A549 (cell line): ENCODE measurements at regions not wholly inside any gene's neighbourhood (a gene's known extent, or its start where the extent isn't known, plus 50 kb on each side); places are given as distances from the start of the nearest gene placed in this dataset.

Experiments
- ATAC-seq, 2 experiments: fragments of 200-7000 bp in 1 of 2; fragments of >200 bp in 1 of 2; cut with Nextera tagmentation in 1 of 2; cut with Tn5 transposase in 1 of 2; 3 replicates each; pipeline versions ENCODE4 v1.8.0 to v1.9.1; 2018 to 2020; ENCODE audit warnings: mild to moderate bottlenecking in 1 of 2, moderate library complexity in 1 of 2
- CTCF ChIA-PET: fragments of 300-600 bp; sonication (Branson Sonifier 250); formaldehyde crosslinking; extraction: SDS; loops from one replicate; lab custom pipeline; 2021; ENCODE audit warnings: antibody characterized with exemption, inconsistent platforms; lab: Yijun Ruan, JAX
- POLR2A ChIA-PET: fragments of 350-600 bp; formaldehyde crosslinking; extraction: SDS; loops from one replicate; lab custom pipeline; 2021; ENCODE audit warnings: antibody characterized with exemption, inconsistent platforms; lab: Yijun Ruan, JAX
- DNase-seq, 2 experiments: peaks; one replicate each; pipeline versions ENCODE4 v3.0.0 to v3.0.0-alpha.2; 2011 to 2016; ENCODE audit warnings: low read depth in 1 of 2, low spot score in 1 of 2
- FAIRE-seq: peaks from 2 replicates; lab custom pipeline; 2011; peaks lifted over from hg19 to GRCh38; lab: Jason Lieb, UNC
- H3K27ac ChIP-seq, 2 experiments: fragments of >200 bp; sonication (Bioruptor Twin); formaldehyde crosslinking; 3 replicates each; pipeline ENCODE4 v1.5.1; 2016 to 2017
- H3K4me1 ChIP-seq: fragments of >200 bp; sonication (Bioruptor Twin); formaldehyde crosslinking; 3 replicates; pipeline ENCODE4 v1.6.1; 2016
- H3K4me2 ChIP-seq: fragments of >200 bp; sonication (Bioruptor Twin); formaldehyde crosslinking; 3 replicates; pipeline ENCODE4 v1.6.1; 2016
- H3K4me3 ChIP-seq: fragments of >200 bp; sonication (Bioruptor Twin); formaldehyde crosslinking; 3 replicates; pipeline ENCODE4 v1.5.1; 2016
- H3K9me3 ChIP-seq: fragments of >200 bp; sonication (Bioruptor Twin); formaldehyde crosslinking; 3 replicates; pipeline ENCODE4 v1.6.1; 2016
- BHLHE40 ChIP-seq: IDR thresholded peaks from 2 replicates; pipeline ENCODE4 v1.6.1; 2012; ENCODE audit warnings: low read depth, low read length, inconsistent platforms
- CBX2 ChIP-seq: fragments of 200-600 bp; sonication (generic); IDR thresholded peaks from 2 replicates; pipeline ENCODE4 v1.6.1; 2016; ENCODE audit warnings: low read depth, mild to moderate bottlenecking, borderline replicate concordance
- CBX8 ChIP-seq: fragments of 200-600 bp; sonication (generic); IDR thresholded peaks from 2 replicates; pipeline ENCODE4 v1.6.1; 2016
- CEBPB ChIP-seq, 2 experiments: fragments of >200 bp in 1 of 2; sonication (Bioruptor Twin) in 1 of 2; formaldehyde crosslinking in 1 of 2; IDR thresholded peaks; 2 replicates each; pipeline ENCODE4 v1.6.1; 2012 to 2016
- CHD2 ChIP-seq: fragments of 150-350 bp; IDR thresholded peaks from 2 replicates; pipeline ENCODE4 v1.6.1; 2014; ENCODE audit warnings: low read length; ENCODE audit not compliant: partially characterized antibody
- CHD4 ChIP-seq: fragments of 200-600 bp; sonication (generic); IDR thresholded peaks from 2 replicates; pipeline ENCODE4 v1.6.1; 2016; ENCODE audit warnings: antibody characterized with exemption, mild to moderate bottlenecking, borderline replicate concordance
- EHF ChIP-seq: fragments of 250-450 bp; sonication (Bioruptor Pico); IDR thresholded peaks from 2 replicates; pipeline ENCODE4 v1.5.0; 2020; ENCODE audit warnings: mild to moderate bottlenecking
- FOSB ChIP-seq: fragments of 250-450 bp; sonication (Bioruptor Pico); IDR thresholded peaks from 2 replicates; pipeline ENCODE4 v1.5.0; 2020; ENCODE audit warnings: mild to moderate bottlenecking, moderate library complexity
- FOXS1 ChIP-seq: fragments of 250-450 bp; sonication (Bioruptor Pico); IDR thresholded peaks from 2 replicates; pipeline ENCODE4 v1.5.0; 2020; ENCODE audit warnings: mild to moderate bottlenecking, moderate library complexity
- HOXA7 ChIP-seq: fragments of 250-450 bp; sonication (Bioruptor Pico); IDR thresholded peaks from 2 replicates; pipeline ENCODE4 v1.5.0; 2020; ENCODE audit warnings: mild to moderate bottlenecking, moderate library complexity
- JUNB ChIP-seq: fragments of >200 bp; sonication (Bioruptor Twin); formaldehyde crosslinking; IDR thresholded peaks from 2 replicates; pipeline ENCODE4 v1.6.1; 2016
- NFE2L2 ChIP-seq: fragments of 150-350 bp; conservative IDR thresholded peaks from 2 replicates; pipeline ENCODE4 v1.6.1; 2014; ENCODE audit warnings: low read length
- NPAS2 ChIP-seq: fragments of 250-450 bp; sonication (Bioruptor Pico); IDR thresholded peaks from 2 replicates; pipeline ENCODE4 v1.8.0; 2022; ENCODE audit warnings: mild to moderate bottlenecking, moderate library complexity, borderline replicate concordance
- PHF8 ChIP-seq: fragments of 200-600 bp; sonication (generic); IDR thresholded peaks from 2 replicates; pipeline ENCODE4 v1.6.1; 2016; ENCODE audit warnings: low read depth, mild to moderate bottlenecking, antibody characterized with exemption, moderate library complexity, borderline replicate concordance
- RAD21 ChIP-seq, 2 experiments: fragments of >200 bp in 1 of 2; sonication (Bioruptor Twin) in 1 of 2; formaldehyde crosslinking in 1 of 2; IDR thresholded peaks in 1 of 2; conservative IDR thresholded peaks in 1 of 2; 2 replicates in 1 of 2; 3 replicates in 1 of 2; pipeline ENCODE4 v1.6.1; 2012 to 2018; ENCODE audit warnings: inconsistent platforms in 1 of 2
- RARB ChIP-seq: fragments of 250-450 bp; sonication (Bioruptor Pico); IDR thresholded peaks from 2 replicates; pipeline ENCODE4 v1.8.0; 2021; ENCODE audit warnings: mild to moderate bottlenecking, moderate library complexity
- RCOR1 ChIP-seq: fragments of 150-350 bp; IDR thresholded peaks from 2 replicates; pipeline ENCODE4 v1.6.1; 2014; ENCODE audit warnings: antibody characterized with exemption, low read length, low read depth
- RFX5 ChIP-seq: fragments of 450-650 bp; IDR thresholded peaks from 2 replicates; pipeline ENCODE4 v1.7.1; 2014; ENCODE audit warnings: antibody characterized with exemption, mild to moderate bottlenecking, moderate library complexity
- SREBF2 ChIP-seq: fragments of 450-650 bp; IDR thresholded peaks from 2 replicates; pipeline ENCODE4 v1.6.1; 2014; ENCODE audit warnings: mild to moderate bottlenecking, moderate library complexity
- TP53 ChIP-seq: fragments of 250-450 bp; sonication (Bioruptor Pico); IDR thresholded peaks from 2 replicates; pipeline ENCODE4 v1.5.0; 2021; ENCODE audit warnings: mild to moderate bottlenecking, moderate library complexity
- WGBS: methylation state at CpG from one replicate; pipeline ENCODE4 v1.1.6; 2017; ENCODE audit errors: missing lambda C conversion rate; 5-methylcytosine and 5-hydroxymethylcytosine counted together
- TF ChIP-seq, protein P1 (sequence below): fragments of 250-450 bp; sonication (Bioruptor Pico); IDR thresholded peaks from 2 replicates; pipeline ENCODE4 v1.5.0; 2020; ENCODE audit warnings: low read depth, mild to moderate bottlenecking, moderate library complexity
- TF ChIP-seq, protein P2 (sequence below): fragments of 250-450 bp; sonication (Bioruptor Pico); IDR thresholded peaks from 2 replicates; pipeline ENCODE4 v1.5.0; 2021; ENCODE audit warnings: mild to moderate bottlenecking, moderate library complexity, borderline replicate concordance
- TF ChIP-seq, protein P3 (sequence below): fragments of 200-600 bp; sonication (generic); IDR thresholded peaks from 2 replicates; pipeline ENCODE4 v1.6.1; 2016; ENCODE audit warnings: antibody characterized with exemption, mild to moderate bottlenecking, moderate library complexity

DNA sequence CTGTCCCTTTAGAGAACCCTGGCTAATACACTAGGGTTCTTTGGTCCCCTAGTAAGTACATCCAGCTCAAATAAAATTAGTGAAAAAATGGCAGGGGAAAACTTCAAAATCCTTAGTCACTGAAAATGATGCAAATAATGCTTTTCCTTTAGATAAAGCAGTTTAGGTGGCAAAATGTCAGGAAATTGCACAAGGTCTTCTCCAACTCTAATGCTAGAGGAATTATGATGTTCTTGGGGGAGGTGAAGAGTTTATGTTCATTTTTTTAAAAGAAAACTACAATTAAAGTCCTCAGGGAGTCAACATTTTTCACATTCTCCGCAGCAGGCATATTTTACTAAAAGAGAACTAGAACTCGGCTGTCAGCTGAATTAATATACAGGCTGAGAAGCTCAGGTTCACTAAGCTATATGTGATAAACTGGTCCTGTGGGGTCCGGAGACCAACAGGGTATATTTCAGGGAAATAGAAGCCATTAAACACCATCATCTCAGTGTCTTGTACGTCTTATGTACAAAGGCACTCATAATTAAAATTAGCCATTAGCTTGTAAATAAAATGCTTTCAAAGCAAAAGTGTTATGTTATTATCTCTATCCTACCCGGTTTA lies 1164.7 kb upstream of the AUTS2 start:
- POLR2A ChIA-PET = no interaction called here
- TF ChIP-seq SREBF2 (no peak), NFE2L2 (no peak), CHD4 (no peak), FOSB (no peak), RCOR1 (no peak), PHF8 (no peak), RARB (CRISPR knock-in tag) (no peak), NPAS2 (no peak), CHD2 (no peak), HOXA7 (no peak), FOXS1 (CRISPR knock-in tag) (no peak), CBX2 (no peak), RAD21 (conservative IDR thresholded peaks at IDR 0.05 in 1 of 2, IDR thresholded peaks at IDR 0.05 in 1 of 2) (no peak), TP53 (no peak), RFX5 (no peak)
- TF ChIP-seq, protein P1, sequence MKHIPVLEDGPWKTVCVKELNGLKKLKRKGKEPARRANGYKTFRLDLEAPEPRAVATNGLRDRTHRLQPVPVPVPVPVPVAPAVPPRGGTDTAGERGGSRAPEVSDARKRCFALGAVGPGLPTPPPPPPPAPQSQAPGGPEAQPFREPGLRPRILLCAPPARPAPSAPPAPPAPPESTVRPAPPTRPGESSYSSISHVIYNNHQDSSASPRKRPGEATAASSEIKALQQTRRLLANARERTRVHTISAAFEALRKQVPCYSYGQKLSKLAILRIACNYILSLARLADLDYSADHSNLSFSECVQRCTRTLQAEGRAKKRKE (CRISPR knock-in tag) = no peak
- TF ChIP-seq, protein P2, sequence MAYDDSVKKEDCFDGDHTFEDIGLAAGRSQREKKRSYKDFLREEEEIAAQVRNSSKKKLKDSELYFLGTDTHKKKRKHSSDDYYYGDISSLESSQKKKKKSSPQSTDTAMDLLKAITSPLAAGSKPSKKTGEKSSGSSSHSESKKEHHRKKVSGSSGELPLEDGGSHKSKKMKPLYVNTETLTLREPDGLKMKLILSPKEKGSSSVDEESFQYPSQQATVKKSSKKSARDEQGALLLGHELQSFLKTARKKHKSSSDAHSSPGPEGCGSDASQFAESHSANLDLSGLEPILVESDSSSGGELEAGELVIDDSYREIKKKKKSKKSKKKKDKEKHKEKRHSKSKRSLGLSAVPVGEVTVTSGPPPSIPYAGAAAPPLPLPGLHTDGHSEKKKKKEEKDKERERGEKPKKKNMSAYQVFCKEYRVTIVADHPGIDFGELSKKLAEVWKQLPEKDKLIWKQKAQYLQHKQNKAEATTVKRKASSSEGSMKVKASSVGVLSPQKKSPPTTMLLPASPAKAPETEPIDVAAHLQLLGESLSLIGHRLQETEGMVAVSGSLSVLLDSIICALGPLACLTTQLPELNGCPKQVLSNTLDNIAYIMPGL (CRISPR knock-in tag) = no peak
- TF ChIP-seq, protein P3, sequence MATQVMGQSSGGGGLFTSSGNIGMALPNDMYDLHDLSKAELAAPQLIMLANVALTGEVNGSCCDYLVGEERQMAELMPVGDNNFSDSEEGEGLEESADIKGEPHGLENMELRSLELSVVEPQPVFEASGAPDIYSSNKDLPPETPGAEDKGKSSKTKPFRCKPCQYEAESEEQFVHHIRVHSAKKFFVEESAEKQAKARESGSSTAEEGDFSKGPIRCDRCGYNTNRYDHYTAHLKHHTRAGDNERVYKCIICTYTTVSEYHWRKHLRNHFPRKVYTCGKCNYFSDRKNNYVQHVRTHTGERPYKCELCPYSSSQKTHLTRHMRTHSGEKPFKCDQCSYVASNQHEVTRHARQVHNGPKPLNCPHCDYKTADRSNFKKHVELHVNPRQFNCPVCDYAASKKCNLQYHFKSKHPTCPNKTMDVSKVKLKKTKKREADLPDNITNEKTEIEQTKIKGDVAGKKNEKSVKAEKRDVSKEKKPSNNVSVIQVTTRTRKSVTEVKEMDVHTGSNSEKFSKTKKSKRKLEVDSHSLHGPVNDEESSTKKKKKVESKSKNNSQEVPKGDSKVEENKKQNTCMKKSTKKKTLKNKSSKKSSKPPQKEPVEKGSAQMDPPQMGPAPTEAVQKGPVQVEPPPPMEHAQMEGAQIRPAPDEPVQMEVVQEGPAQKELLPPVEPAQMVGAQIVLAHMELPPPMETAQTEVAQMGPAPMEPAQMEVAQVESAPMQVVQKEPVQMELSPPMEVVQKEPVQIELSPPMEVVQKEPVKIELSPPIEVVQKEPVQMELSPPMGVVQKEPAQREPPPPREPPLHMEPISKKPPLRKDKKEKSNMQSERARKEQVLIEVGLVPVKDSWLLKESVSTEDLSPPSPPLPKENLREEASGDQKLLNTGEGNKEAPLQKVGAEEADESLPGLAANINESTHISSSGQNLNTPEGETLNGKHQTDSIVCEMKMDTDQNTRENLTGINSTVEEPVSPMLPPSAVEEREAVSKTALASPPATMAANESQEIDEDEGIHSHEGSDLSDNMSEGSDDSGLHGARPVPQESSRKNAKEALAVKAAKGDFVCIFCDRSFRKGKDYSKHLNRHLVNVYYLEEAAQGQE = no peak
- no peak overlapping the region for H3K4me2 ChIP-seq
- ATAC-seq = no peak
- H3K4me3 ChIP-seq = no peak overlapping the region
- H3K4me1 ChIP-seq = no peaks in the 10 kb centered on the region
- FAIRE-seq = no peak
- DNase-seq = no peak
- CTCF ChIA-PET = interaction anchor here (1.7 kb wide), 1 partner anchor 13 kb away, joined by 5 read pairs; no protein-coding TSS in a partner anchor
- H3K27ac ChIP-seq = no peak overlapping the region
- WGBS = 50% methylated on average over 5 of the region's 5 CpGs
- no peaks in the 10 kb centered on the region; the same call in 2 of the 3 replicates for H3K9me3 ChIP-seq

DNA sequence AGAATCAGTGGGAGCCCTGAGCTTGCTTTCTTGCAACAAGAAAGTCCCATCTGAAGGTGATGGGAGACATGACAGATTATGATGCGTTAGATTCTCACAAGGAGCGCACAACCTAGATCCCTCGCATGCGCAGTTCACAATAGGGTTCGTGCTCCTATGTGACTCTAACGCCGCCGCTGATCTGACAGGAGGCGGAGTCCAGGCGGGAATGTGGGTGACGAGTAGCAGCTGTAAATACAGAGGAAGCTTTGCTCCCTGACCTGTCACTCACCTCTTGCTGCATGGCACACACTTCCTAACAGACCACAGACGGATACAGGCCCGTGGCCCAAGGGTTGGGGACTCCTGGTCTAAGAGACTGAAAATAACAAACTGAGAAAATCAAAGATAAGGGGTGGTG lies 1163.4 kb upstream of the AUTS2 start:
- ChIA-PET CTCF (interaction anchor here (0.6 to 1.7 kb wide), 2 partner anchors 10 to 43 kb away, joined by 3 to 5 read pairs; no protein-coding TSS in a partner anchor), POLR2A (no interaction called here)
- Histone ChIP-seq H3K4me3 (no peak overlapping the region), H3K27ac (no peak overlapping the region), H3K4me1 (no peaks in the 10 kb centered on the region), H3K9me3 (no peaks in the 10 kb centered on the region; the same call in 2 of the 3 replicates), H3K4me2 (no peak overlapping the region)
- 90% methylated on average over 13 of the region's 13 CpGs for WGBS
- no peak for ATAC-seq
- FAIRE-seq = no peak
- TF ChIP-seq CBX8 (no peak), TP53 (no peak), BHLHE40 (no peak), CBX2 (no peak), FOSB (no peak), EHF (CRISPR knock-in tag) (no peak), RFX5 (no peak), JUNB (no peak), NFE2L2 (no peak), CEBPB (IDR thresholded peaks at IDR 0.05) (no peak)
- TF ChIP-seq, protein P3 = no peak
- DNase-seq = no peak
